ENCODE measurements at regions not wholly inside any gene's neighbourhood (a gene's known extent, or its start where the extent isn't known, plus 50 kb on each side); places are given as distances from the start of the nearest gene placed in this dataset.

GRCh38 chr19:31946491-31946890 is 398.9 kb upstream of the ZNF507 start:
- DNase-seq (ENCODE audit: low read depth) = no peak

- DNase-seq (ENCODE audit: low read depth) = no peak
Observed at GRCh38 chr19:31947436-31948115, 397.8 kb upstream of the ZNF507 start.

GRCh38 chr19:31952693-31953092 is 392.7 kb upstream of the ZNF507 start:
- DNase-seq (ENCODE audit: low read depth) = no peak

GRCh38 chr19:31955061-31955460 is 390.3 kb upstream of the ZNF507 start:
- no peak for DNase-seq (ENCODE audit: low read depth)

GRCh38 chr19:31955884-31956283 is 389.5 kb upstream of the ZNF507 start:
- DNase-seq (ENCODE audit: low read depth) = no peak

- no peak for DNase-seq (ENCODE audit: low read depth)
Observed at GRCh38 chr19:31956771-31957392, 388.5 kb upstream of the ZNF507 start.

GRCh38 chr19:31957711-31958110 is 387.7 kb upstream of the ZNF507 start:
- DNase-seq (ENCODE audit: low read depth) = no peak

- DNase-seq (ENCODE audit: low read depth) = no peak
Observed at GRCh38 chr19:31959527-31960018, 385.8 kb upstream of the ZNF507 start.

- DNase-seq (ENCODE audit: low read depth) = no peak
Observed at GRCh38 chr19:31960474-31960873, 384.9 kb upstream of the ZNF507 start.

- no peak for DNase-seq (ENCODE audit: low read depth)
Observed at GRCh38 chr19:31961191-31961590, 384.2 kb upstream of the ZNF507 start.

- no peak for DNase-seq (ENCODE audit: low read depth)
Observed at GRCh38 chr19:31961667-31962066, 383.7 kb upstream of the ZNF507 start.

- DNase-seq (ENCODE audit: low read depth) = no peak
Observed at GRCh38 chr19:31962561-31962996, 382.8 kb upstream of the ZNF507 start.

- no peak for DNase-seq (ENCODE audit: low read depth)
Observed at GRCh38 chr19:31963746-31964145, 381.7 kb upstream of the ZNF507 start.

GRCh38 chr19:31969016-31969415 is 376.4 kb upstream of the ZNF507 start:
- no peak for DNase-seq (ENCODE audit: low read depth)

GRCh38 chr19:31970027-31970461 is 375.4 kb upstream of the ZNF507 start:
- DNase-seq (ENCODE audit: low read depth) = no peak

GRCh38 chr19:31974290-31974689 is 371.1 kb upstream of the ZNF507 start:
- no peak for DNase-seq (ENCODE audit: low read depth)

GRCh38 chr19:31974941-31975340 is 370.5 kb upstream of the ZNF507 start:
- no peak for DNase-seq (ENCODE audit: low read depth)

GRCh38 chr19:31975461-31975860 is 369.9 kb upstream of the ZNF507 start:
- no peak for DNase-seq (ENCODE audit: low read depth)

GRCh38 chr19:31976775-31977536 is 368.5 kb upstream of the ZNF507 start:
- no peak for DNase-seq (ENCODE audit: low read depth)

- DNase-seq (ENCODE audit: low read depth) = no peak
Observed at GRCh38 chr19:31979362-31979761, 366.0 kb upstream of the ZNF507 start.

GRCh38 chr19:31979949-31980670 is 365.3 kb upstream of the ZNF507 start:
- DNase-seq (ENCODE audit: low read depth) = no peak

- no peak for DNase-seq (ENCODE audit: low read depth)
Observed at GRCh38 chr19:31980796-31981195, 364.6 kb upstream of the ZNF507 start.

All from activated gamma-delta T cell treated with anti-CD3 and anti-CD28 coated beads, Interleukin-2, amount 50 U/mL, for 16 hours (primary cell).